Panc1 (cell line): ENCODE measurements at regions not wholly inside any gene's neighbourhood (a gene's known extent, or its start where the extent isn't known, plus 50 kb on each side); places are given as distances from the start of the nearest gene placed in this dataset.

Experiments used
- ATAC-seq: fragments of 200-7000 bp; cut with Tn5 transposase; 2 replicates; pipeline ENCODE4 v1.9.1; 2020; ENCODE audit warnings: mild to moderate bottlenecking, moderate library complexity
- BruUV-seq: library from RNA; stranded (reverse); fragments of 400-500 nt; replicated peaks from 2 replicates; lab custom pipeline; 2021; lab: Mats Ljungman, UMichigan
- CTCF ChIA-PET: fragments of 300-600 bp; sonication (Branson Sonifier 250); formaldehyde crosslinking; loops from one replicate; lab custom pipeline; 2022; ENCODE audit warnings: antibody characterized with exemption; lab: Charles Lee
- POLR2A ChIA-PET: fragments of 300-600 bp; sonication (Branson Sonifier 250); formaldehyde crosslinking; loops from one replicate; lab custom pipeline; 2022; ENCODE audit warnings: antibody characterized with exemption; lab: Charles Lee
- DNase-seq: peaks from one replicate; pipeline ENCODE4 v3.0.0-alpha.2; 2010; ENCODE audit warnings: low read depth, low spot score
- H3K27ac ChIP-seq: 2 replicates; pipeline ENCODE4 v1.5.1; 2011; ENCODE audit warnings: mild to moderate bottlenecking, low read length, inconsistent platforms
- H3K27me3 ChIP-seq: fragments of 200-500 bp; sonication (Bioruptor generic); 2 replicates; pipeline ENCODE4 v1.6.0; 2014; ENCODE audit warnings: low read length, inconsistent platforms; ENCODE audit not compliant: control insufficient read depth, insufficient read depth
- H3K36me3 ChIP-seq: fragments of 200-500 bp; sonication (Bioruptor generic); 2 replicates; pipeline ENCODE4 v1.5.1; 2014; ENCODE audit warnings: inconsistent platforms, mild to moderate bottlenecking, low read length, moderate library complexity; ENCODE audit not compliant: control insufficient read depth, insufficient read depth
- H3K4me1 ChIP-seq: 2 replicates; pipeline ENCODE4 v1.5.1; 2011; ENCODE audit warnings: inconsistent platforms, mild to moderate bottlenecking, low read length, moderate library complexity; ENCODE audit not compliant: control insufficient read depth, insufficient read depth
- H3K4me3 ChIP-seq, 2 experiments: 2 replicates each; pipeline ENCODE4 v1.5.1; 2011 to 2012; ENCODE audit warnings: low read depth in 2 of 2, low read length in 2 of 2, mild to moderate bottlenecking in 2 of 2, inconsistent platforms in 1 of 2, moderate library complexity in 1 of 2
- H3K9me3 ChIP-seq: fragments of 200-500 bp; sonication (Bioruptor generic); 2 replicates; pipeline ENCODE4 v1.5.1; 2014; ENCODE audit warnings: low read depth, mild to moderate bottlenecking, inconsistent platforms, low read length, moderate library complexity; ENCODE audit not compliant: control insufficient read depth, insufficient read depth
- POLR2AphosphoS5 ChIP-seq: IDR thresholded peaks from 2 replicates; pipeline ENCODE4 v1.6.1; 2012; ENCODE audit warnings: mild to moderate bottlenecking, low read depth, low read length, moderate library complexity
- SIN3A ChIP-seq: IDR thresholded peaks from 2 replicates; pipeline ENCODE4 v1.6.1; 2012; ENCODE audit warnings: low read depth, mild to moderate bottlenecking, low read length, moderate library complexity, borderline replicate concordance; ENCODE audit not compliant: insufficient read depth
- TCF7L2 ChIP-seq: IDR thresholded peaks from 2 replicates; pipeline ENCODE4 v1.6.1; 2011; ENCODE audit warnings: mild to moderate bottlenecking, low read depth, low read length, inconsistent platforms
- in situ Hi-C: cut with HindIII; loops from 2 replicates; pipeline ENCODE4 v1.10.0; 2016; ENCODE audit warnings: low sequenced_read_pairs, low pct_unique_long_range_greater_than_20kb
- intact Hi-C: fragments of 100-400 bp; cut with micrococcal nuclease; formaldehyde crosslinking; loops from one replicate; pipeline ENCODE4 v1.10.0; 2022; ENCODE audit not compliant: unreplicated experiment
- TF ChIP-seq, protein P1 (sequence below), 2 experiments: IDR thresholded peaks; 2 replicates each; pipeline ENCODE4 v1.6.1; 2011 to 2012; ENCODE audit warnings: low read depth in 2 of 2, control low read depth in 1 of 2, low read length in 1 of 2, mild to moderate bottlenecking in 1 of 2, moderate library complexity in 1 of 2; ENCODE audit not compliant: insufficient read depth in 1 of 2
- TF ChIP-seq, protein P2 (sequence below): fragments of 450-650 bp; IDR thresholded peaks from 2 replicates; pipeline ENCODE4 v1.5.1; 2017; ENCODE audit warnings: mild to moderate bottlenecking

DNA sequence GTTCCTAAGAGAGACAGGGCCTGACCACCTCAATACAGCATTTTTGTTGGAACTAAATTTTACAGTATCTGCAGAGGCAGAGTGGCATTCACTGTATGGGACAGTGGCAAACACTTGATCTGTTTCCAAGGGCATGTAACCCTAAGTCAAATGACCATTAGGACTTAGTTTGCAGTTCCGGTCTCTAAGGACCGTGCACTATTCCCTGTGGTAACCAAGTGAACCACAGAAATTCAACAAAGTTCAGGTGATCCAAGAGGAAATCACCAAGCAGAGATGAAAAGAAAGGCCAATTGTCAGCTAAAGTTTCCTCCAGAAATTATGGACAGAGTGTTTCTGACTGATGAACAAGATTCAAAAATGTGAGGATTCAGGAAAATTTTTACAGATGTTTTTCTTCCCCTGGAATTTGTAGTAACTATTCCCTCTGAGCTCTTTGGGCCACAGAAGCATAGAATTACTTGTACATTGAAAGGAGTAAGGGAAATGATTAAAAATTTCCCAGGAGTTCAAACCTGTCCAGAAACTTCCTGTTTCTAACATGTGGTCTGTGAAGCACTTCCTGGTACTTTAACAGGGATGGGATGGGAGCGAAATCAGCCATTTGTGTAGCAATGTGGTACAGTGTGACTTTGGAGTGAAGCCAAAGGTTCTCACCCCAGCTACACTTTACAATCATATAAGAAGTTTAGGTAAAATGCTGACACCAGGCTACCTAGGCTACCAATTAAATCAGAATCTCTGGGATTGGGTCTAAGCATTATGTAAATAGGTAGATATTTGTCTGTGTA lies 266.1 kb upstream of the MAP3K1 start:
- ChIA-PET POLR2A (no interaction called here), CTCF (no interaction called here)
- DNase-seq: no peak
- ATAC-seq: no peak
- in situ Hi-C loops: no loop called here
- Histone ChIP-seq H3K36me3 (no peaks in the 10 kb centered on the region), H3K4me3 (no peak overlapping the region), H3K9me3 (no peaks in the 10 kb centered on the region), H3K4me1 (no peaks in the 10 kb centered on the region), H3K27ac (no peak overlapping the region), H3K27me3 (0 out of 2 replicates have a peak, but pooled peaks cover 2% of the 10 kb centered on the region)
- BruUV-seq: no TSS peak
- TF ChIP-seq, protein P1, sequence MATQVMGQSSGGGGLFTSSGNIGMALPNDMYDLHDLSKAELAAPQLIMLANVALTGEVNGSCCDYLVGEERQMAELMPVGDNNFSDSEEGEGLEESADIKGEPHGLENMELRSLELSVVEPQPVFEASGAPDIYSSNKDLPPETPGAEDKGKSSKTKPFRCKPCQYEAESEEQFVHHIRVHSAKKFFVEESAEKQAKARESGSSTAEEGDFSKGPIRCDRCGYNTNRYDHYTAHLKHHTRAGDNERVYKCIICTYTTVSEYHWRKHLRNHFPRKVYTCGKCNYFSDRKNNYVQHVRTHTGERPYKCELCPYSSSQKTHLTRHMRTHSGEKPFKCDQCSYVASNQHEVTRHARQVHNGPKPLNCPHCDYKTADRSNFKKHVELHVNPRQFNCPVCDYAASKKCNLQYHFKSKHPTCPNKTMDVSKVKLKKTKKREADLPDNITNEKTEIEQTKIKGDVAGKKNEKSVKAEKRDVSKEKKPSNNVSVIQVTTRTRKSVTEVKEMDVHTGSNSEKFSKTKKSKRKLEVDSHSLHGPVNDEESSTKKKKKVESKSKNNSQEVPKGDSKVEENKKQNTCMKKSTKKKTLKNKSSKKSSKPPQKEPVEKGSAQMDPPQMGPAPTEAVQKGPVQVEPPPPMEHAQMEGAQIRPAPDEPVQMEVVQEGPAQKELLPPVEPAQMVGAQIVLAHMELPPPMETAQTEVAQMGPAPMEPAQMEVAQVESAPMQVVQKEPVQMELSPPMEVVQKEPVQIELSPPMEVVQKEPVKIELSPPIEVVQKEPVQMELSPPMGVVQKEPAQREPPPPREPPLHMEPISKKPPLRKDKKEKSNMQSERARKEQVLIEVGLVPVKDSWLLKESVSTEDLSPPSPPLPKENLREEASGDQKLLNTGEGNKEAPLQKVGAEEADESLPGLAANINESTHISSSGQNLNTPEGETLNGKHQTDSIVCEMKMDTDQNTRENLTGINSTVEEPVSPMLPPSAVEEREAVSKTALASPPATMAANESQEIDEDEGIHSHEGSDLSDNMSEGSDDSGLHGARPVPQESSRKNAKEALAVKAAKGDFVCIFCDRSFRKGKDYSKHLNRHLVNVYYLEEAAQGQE (IDR thresholded peaks at IDR 0.05; ENCODE audit: insufficient read depth in 1 of 2, low read depth in 2 of 2, low read length in 1 of 2): no peak
- no peak for TF ChIP-seq SIN3A
- intact Hi-C loops: no loop called here

DNA sequence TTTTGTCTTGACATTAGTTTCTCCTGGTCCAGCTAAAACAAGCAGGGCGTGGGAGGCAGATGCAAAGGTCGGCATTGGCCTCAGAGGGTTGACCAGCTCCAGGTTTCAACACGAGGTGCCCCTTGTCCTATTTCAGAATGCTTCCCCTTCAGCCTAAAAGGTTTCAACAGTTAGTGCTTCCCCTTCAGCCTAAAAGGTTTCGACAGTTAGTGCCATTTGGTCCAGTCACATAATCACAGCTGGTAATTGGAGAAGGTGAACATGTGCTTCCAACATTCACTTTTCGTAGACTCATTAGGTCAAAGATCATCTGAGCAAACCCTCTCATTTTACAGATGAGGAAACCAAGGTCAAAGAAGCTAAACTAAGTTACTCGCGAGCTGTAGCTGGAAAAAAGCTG lies 270.3 kb upstream of the MAP3K1 start:
- no peaks in the 10 kb centered on the region for H3K36me3 ChIP-seq
- POLR2A ChIA-PET: no interaction called here
- no TSS peak for BruUV-seq
- CTCF ChIA-PET: no interaction called here
- 0 out of 2 replicates have a peak, but pooled peaks cover 2% of the 10 kb centered on the region for H3K27me3 ChIP-seq
- ATAC-seq (no peak), DNase-seq (no peak)
- H3K9me3 ChIP-seq: no peaks in the 10 kb centered on the region
- no peak overlapping the region for H3K27ac ChIP-seq
- H3K4me3 ChIP-seq: no peak overlapping the region
- intact Hi-C loops: no loop called here
- in situ Hi-C loops: no loop called here
- TF ChIP-seq, protein P1 (IDR thresholded peaks at IDR 0.05; ENCODE audit: insufficient read depth in 1 of 2, low read depth in 2 of 2, low read length in 1 of 2): no peak
- TF ChIP-seq, protein P2, sequence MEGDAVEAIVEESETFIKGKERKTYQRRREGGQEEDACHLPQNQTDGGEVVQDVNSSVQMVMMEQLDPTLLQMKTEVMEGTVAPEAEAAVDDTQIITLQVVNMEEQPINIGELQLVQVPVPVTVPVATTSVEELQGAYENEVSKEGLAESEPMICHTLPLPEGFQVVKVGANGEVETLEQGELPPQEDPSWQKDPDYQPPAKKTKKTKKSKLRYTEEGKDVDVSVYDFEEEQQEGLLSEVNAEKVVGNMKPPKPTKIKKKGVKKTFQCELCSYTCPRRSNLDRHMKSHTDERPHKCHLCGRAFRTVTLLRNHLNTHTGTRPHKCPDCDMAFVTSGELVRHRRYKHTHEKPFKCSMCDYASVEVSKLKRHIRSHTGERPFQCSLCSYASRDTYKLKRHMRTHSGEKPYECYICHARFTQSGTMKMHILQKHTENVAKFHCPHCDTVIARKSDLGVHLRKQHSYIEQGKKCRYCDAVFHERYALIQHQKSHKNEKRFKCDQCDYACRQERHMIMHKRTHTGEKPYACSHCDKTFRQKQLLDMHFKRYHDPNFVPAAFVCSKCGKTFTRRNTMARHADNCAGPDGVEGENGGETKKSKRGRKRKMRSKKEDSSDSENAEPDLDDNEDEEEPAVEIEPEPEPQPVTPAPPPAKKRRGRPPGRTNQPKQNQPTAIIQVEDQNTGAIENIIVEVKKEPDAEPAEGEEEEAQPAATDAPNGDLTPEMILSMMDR: no peak
- TF ChIP-seq POLR2AphosphoS5: no peak
- TF ChIP-seq SIN3A: no peak
- no peak for TF ChIP-seq TCF7L2
- H3K4me1 ChIP-seq: no peaks in the 10 kb centered on the region
